Subcutaneous abdominal adipose tissue (tissue), 5 donors: ENCODE measurements at regions not wholly inside any gene's neighbourhood (a gene's known extent, or its start where the extent isn't known, plus 50 kb on each side); places are given as distances from the start of the nearest gene placed in this dataset.

Experiments
- H3K27ac ChIP-seq: one replicate; pipeline ENCODE4 v1.7.0; 2013; ENCODE audit warnings: low read depth, mild to moderate bottlenecking, inconsistent platforms, low read length, moderate library complexity
- H3K27me3 ChIP-seq, 5 donors: one replicate each; pipeline ENCODE4 v1.7.0; 2013; ENCODE audit warnings: low read length in 5 of 5, inconsistent platforms in 1 of 5; ENCODE audit not compliant: control insufficient read depth in 5 of 5, insufficient read depth in 4 of 5
- H3K36me3 ChIP-seq, 5 donors: one replicate each; pipeline ENCODE4 v1.7.0; 2013; ENCODE audit warnings: low read length in 5 of 5; ENCODE audit not compliant: control insufficient read depth in 5 of 5, insufficient read depth in 5 of 5
- H3K4me1 ChIP-seq, 5 donors: one replicate each; pipeline ENCODE4 v1.7.0; 2013; ENCODE audit warnings: low read length in 5 of 5, mild to moderate bottlenecking in 3 of 5, moderate library complexity in 1 of 5; ENCODE audit not compliant: control insufficient read depth in 5 of 5, insufficient read depth in 5 of 5
- H3K4me3 ChIP-seq, 5 donors: one replicate each; pipeline ENCODE4 v1.7.0; 2013; ENCODE audit warnings: low read length in 5 of 5, low read depth in 1 of 5
- H3K9ac ChIP-seq, 5 donors: one replicate each; pipeline ENCODE4 v1.7.0; 2013; ENCODE audit warnings: low read length in 5 of 5, mild to moderate bottlenecking in 4 of 5, moderate library complexity in 3 of 5
- H3K9me3 ChIP-seq, 5 donors: one replicate each; pipeline ENCODE4 v1.7.0; 2013; ENCODE audit warnings: low read length in 5 of 5; ENCODE audit not compliant: control insufficient read depth in 5 of 5
- donor health status: healthy.
- donor health status: healthy.
- donor health status: healthy.
- donor health status: healthy.
- donor health status: healthy.

- Histone ChIP-seq H3K27ac (no peak overlapping the region), H3K36me3 (no peaks in the 10 kb centered on the region), H3K27me3 (no peaks in the 10 kb centered on the region), H3K9me3 (no peaks in the 10 kb centered on the region), H3K4me3 (no peak overlapping the region), H3K9ac (no peak overlapping the region), H3K4me1 (no peaks in the 10 kb centered on the region)
Measured at GRCh38 chr2:191738003-191738402, 60.1 kb downstream of the NABP1 start.

DNA sequence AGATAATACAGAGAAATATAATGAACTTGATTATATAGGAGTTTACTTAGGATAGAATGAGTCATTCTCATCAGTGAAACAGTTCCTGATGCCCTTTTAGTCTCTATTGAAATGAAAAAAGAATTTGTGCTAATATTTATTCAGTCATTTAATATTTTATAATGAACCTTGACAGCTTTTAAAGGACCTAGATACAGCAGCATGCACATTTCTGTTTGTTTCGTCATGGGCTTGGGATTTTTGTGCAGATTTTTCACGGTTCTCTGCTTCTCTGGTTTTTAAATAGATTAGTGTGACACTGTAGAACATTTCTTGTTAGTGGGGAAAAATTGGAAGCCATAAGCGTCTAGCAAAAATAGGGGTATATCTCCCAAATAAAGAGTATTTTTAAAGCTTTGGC is 60.7 kb downstream of the NABP1 start:
- no peaks in the 10 kb centered on the region for H3K4me1 ChIP-seq
- H3K27ac ChIP-seq: no peak overlapping the region
- H3K4me3 ChIP-seq: no peak overlapping the region
- H3K36me3 ChIP-seq: no peaks in the 10 kb centered on the region
- H3K27me3 ChIP-seq: no peaks in the 10 kb centered on the region
- H3K9ac ChIP-seq: no peak overlapping the region
- no peaks in the 10 kb centered on the region for H3K9me3 ChIP-seq

GRCh38 chr2:191739194-191739593 is 61.3 kb downstream of the NABP1 start:
- H3K36me3 ChIP-seq: no peaks in the 10 kb centered on the region
- H3K4me1 ChIP-seq: no peaks in the 10 kb centered on the region
- H3K9ac ChIP-seq: no peak overlapping the region
- no peaks in the 10 kb centered on the region for H3K27me3 ChIP-seq
- H3K4me3 ChIP-seq: no peak overlapping the region
- H3K9me3 ChIP-seq: no peaks in the 10 kb centered on the region
- no peak overlapping the region for H3K27ac ChIP-seq

DNA sequence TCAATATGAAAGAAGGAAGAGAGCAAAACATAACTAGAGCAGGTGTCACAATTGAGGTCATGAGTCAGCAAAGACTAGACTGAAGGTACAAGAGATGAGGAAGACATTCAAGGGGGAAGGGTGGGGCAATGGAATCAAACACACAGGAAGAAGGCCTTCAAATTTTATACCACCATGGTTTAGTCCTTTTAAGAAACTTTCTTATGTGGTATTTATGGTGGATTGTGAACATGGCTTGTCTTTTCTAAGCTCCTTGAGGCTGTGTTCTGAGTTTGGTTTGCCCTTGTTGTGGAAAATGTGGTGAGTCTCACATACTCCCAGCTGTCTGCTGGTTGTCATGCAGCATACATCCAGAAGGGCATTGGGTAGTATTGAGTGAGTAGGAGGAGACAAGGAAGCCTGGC is 62.1 kb downstream of the NABP1 start:
- Histone ChIP-seq H3K9ac (no peak overlapping the region), H3K4me1 (no peaks in the 10 kb centered on the region), H3K36me3 (no peaks in the 10 kb centered on the region), H3K9me3 (no peaks in the 10 kb centered on the region), H3K4me3 (no peak overlapping the region), H3K27me3 (no peaks in the 10 kb centered on the region), H3K27ac (no peak overlapping the region)

- no peaks in the 10 kb centered on the region for H3K36me3 ChIP-seq
- no peak overlapping the region for H3K27ac ChIP-seq
- H3K9me3 ChIP-seq: no peaks in the 10 kb centered on the region
- H3K9ac ChIP-seq: no peak overlapping the region
- no peaks in the 10 kb centered on the region for H3K4me1 ChIP-seq
- no peak overlapping the region for H3K4me3 ChIP-seq
- no peaks in the 10 kb centered on the region for H3K27me3 ChIP-seq
Measured at GRCh38 chr2:191740759-191741158, 62.8 kb downstream of the NABP1 start.

DNA sequence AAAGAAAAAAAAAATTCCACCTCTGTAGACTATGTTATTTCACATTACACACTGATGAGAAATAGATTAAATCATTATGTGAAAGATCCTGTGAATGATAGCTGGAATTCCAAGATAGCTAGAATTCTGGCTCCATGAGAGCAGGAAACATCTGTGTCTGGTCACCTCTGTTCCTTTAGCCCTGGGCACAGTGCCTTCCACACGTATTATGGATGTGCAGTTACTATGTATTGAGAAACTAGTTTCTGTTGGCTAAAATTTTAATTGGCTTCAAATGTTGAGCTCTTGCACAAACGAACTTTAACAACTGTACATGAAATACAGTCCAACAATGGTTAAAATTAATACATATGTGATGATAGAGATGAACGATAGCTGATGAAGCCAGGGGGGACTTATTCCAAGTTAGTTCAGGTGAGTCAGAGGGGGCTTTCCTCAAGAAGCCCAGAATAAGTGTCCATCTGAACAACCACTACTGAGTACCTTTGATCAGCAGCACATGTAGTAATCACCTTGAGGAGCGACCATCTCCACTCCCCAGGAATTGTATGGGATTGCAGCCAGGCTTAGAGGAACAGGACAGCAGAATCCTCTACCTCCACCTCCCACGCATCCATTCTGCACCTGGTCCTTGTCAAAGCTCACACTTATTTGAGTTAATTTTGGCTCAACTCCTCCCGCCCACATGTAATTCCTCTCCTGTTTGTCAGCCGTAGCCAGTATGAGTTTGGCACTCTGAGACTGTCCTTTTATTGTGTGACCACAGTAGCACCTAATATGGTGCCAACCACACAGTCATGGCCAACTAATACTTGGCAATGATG is 68.6 kb downstream of the NABP1 start:
- Histone ChIP-seq H3K9me3 (no peaks in the 10 kb centered on the region), H3K9ac (no peak overlapping the region), H3K36me3 (no peaks in the 10 kb centered on the region), H3K27me3 (no peaks in the 10 kb centered on the region), H3K4me3 (no peak overlapping the region), H3K27ac (peak overlapping the region; percentile 77), H3K4me1 (peaks cover 0 to 27% (median 11%) of the 10 kb centered on the region in 5 donors)

DNA sequence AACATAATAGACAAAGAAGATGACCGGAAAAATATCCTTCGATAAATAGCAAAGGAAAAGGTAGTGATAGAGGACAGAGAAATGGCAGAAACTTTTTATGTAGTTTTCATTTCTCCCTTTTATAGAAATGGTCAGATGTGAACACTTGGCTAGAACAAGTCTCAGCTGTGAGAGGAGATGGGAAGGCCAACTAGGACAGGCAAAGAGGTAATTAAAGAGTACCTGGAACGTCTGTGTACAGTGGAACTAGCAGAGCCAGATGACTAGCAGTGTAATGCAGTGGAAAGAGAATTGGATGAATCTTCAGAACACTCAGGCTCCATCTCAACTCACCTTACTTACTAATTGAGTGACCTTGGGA is 69.2 kb downstream of the NABP1 start:
- Histone ChIP-seq H3K9ac (no peak overlapping the region), H3K9me3 (no peaks in the 10 kb centered on the region), H3K4me3 (no peak overlapping the region), H3K36me3 (no peaks in the 10 kb centered on the region), H3K27ac (peak overlapping the region; percentile 77), H3K27me3 (no peaks in the 10 kb centered on the region), H3K4me1 (peaks cover 0 to 27% (median 11%) of the 10 kb centered on the region in 5 donors)

DNA sequence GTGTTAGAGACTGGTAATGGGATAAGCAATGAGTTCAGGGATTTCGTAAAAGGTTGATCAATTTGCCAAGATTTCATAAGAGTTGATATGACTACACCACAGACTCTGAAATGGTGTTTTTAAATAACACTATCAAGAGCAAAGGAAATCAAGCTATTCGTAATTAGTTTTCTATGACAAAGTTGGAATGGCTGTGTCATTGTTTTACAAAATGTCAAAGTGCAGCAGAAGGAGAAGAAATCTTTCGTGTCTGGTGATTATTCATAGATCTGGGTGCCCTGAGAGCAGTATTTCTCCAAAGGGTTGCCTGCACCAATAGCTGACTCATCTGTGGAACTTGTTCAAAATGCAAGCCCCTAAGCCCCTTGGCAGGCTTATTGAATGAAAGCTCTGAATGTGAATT is 70.1 kb downstream of the NABP1 start:
- peaks cover 0 to 27% (median 11%) of the 10 kb centered on the region in 5 donors for H3K4me1 ChIP-seq
- no peaks in the 10 kb centered on the region for H3K36me3 ChIP-seq
- H3K4me3 ChIP-seq: no peak overlapping the region
- H3K27ac ChIP-seq: peak overlapping the region; percentile 77
- H3K27me3 ChIP-seq: no peaks in the 10 kb centered on the region
- H3K9ac ChIP-seq: peak overlapping the region in 1 of 5 donors; percentile 18
- H3K9me3 ChIP-seq: no peaks in the 10 kb centered on the region

DNA sequence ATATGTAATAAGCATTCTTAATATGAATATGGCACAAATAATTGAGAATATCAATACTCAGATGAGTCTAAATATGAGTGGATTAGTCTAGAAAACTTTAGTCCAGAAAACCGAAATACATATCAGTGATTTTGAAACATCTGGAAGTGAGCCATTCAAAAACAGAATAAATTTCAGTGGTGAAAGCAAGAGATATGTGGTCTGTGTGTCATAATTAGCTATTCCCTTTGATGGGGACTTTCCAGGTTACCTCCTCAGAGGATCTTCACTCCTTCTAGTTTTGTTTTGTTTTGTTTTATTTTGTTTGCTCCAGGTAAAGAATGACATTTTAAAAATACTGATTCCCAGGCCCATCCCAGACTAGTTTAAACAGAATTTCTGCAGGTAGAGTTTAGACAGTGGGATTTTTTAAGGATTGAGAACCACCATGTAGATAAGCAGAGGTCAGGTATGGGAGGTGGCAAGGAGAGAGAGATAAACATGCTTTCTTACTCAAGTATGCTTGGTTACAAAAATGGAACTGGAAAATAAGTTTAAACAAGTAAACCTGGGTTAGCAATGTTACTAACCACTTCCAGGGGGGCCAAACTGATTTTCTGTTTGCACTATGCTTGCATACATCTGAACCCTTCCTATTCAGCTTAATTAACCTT is 70.7 kb downstream of the NABP1 start:
- no peak overlapping the region for H3K4me3 ChIP-seq
- no peaks in the 10 kb centered on the region for H3K9me3 ChIP-seq
- peaks cover 0 to 27% (median 11%) of the 10 kb centered on the region in 5 donors for H3K4me1 ChIP-seq
- H3K36me3 ChIP-seq: no peaks in the 10 kb centered on the region
- peak overlapping the region in 1 of 5 donors; percentile 18 for H3K9ac ChIP-seq
- H3K27ac ChIP-seq: peak overlapping the region; percentile 77
- no peaks in the 10 kb centered on the region for H3K27me3 ChIP-seq

DNA sequence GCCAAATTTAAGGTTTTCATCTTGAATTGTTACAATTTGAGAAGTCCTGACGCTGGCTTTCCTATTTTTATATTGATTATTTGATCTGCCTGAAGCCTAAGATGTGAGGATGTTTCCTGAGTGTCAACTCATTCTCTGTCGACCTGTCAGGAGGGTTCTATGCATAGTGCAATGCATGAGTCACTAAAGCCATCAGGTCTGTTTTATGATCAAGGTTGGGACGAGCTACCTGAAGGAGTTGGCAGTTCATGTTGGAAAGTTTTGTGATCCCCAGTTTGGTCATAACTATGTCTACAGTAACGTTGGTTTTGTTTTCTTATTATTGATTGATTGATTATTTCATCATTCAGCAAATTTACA is 71.2 kb downstream of the NABP1 start:
- H3K4me1 ChIP-seq: peaks cover 0 to 27% (median 11%) of the 10 kb centered on the region in 5 donors
- no peaks in the 10 kb centered on the region for H3K36me3 ChIP-seq
- no peak overlapping the region for H3K4me3 ChIP-seq
- no peaks in the 10 kb centered on the region for H3K9me3 ChIP-seq
- no peaks in the 10 kb centered on the region for H3K27me3 ChIP-seq
- no peak overlapping the region for H3K9ac ChIP-seq
- H3K27ac ChIP-seq: peak overlapping the region; percentile 77
